22Rv1 (cell line): ENCODE measurements at regions not wholly inside any gene's neighbourhood (a gene's known extent, or its start where the extent isn't known, plus 50 kb on each side); places are given as distances from the start of the nearest gene placed in this dataset.

Source experiments
- ZFX ChIP-seq: fragments of 450-650 bp; IDR thresholded peaks from 2 replicates; pipeline ENCODE4 v1.6.1; 2017; ENCODE audit warnings: antibody characterized with exemption, borderline replicate concordance
- TF ChIP-seq, protein P1 (sequence below): fragments of 450-650 bp; IDR thresholded peaks from 2 replicates; pipeline ENCODE4 v1.5.1; 2017; ENCODE audit warnings: mild to moderate bottlenecking

DNA sequence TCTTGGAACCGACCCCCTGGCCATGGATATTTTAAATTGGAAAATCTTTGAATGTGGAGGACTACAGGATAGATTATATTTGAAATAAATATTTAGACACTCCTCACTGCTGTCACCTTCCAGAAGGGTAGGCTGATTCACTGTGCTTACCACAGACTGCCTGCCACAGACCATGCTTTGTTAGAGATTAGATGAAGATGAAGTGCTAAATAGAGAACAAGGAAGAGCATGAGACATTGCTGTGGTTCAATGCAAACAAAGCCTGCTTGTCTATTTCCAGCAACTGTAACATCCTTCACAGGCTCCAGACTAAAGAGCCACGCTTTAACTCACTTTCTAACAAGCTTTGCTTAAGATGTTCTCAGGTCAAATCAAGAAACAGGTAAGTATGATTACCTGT is 81.0 kb upstream of the TMEM17 start:
- TF ChIP-seq, protein P1, sequence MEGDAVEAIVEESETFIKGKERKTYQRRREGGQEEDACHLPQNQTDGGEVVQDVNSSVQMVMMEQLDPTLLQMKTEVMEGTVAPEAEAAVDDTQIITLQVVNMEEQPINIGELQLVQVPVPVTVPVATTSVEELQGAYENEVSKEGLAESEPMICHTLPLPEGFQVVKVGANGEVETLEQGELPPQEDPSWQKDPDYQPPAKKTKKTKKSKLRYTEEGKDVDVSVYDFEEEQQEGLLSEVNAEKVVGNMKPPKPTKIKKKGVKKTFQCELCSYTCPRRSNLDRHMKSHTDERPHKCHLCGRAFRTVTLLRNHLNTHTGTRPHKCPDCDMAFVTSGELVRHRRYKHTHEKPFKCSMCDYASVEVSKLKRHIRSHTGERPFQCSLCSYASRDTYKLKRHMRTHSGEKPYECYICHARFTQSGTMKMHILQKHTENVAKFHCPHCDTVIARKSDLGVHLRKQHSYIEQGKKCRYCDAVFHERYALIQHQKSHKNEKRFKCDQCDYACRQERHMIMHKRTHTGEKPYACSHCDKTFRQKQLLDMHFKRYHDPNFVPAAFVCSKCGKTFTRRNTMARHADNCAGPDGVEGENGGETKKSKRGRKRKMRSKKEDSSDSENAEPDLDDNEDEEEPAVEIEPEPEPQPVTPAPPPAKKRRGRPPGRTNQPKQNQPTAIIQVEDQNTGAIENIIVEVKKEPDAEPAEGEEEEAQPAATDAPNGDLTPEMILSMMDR = no peak
- no peak for TF ChIP-seq ZFX
